T-helper 2 cell (primary cell): ENCODE measurements at regions not wholly inside any gene's neighbourhood (a gene's known extent, or its start where the extent isn't known, plus 50 kb on each side); places are given as distances from the start of the nearest gene placed in this dataset.
A peak's percentile ranks its signal among the peaks of the same experiment; 100 is the strongest.
"Not testable (repeated sequence)": the region's sequence is repeated elsewhere in the genome, so short reads cannot be mapped to it uniquely, and the experiment has no call there.

Experiments
- DNase-seq, 5 experiments: peaks; one replicate each; pipeline versions ENCODE4 v3.0.0 to v3.0.0-alpha.2; 2012 to 2022

GRCh38 chr9:73219985-73220626 is 68.4 kb downstream of the ANXA1 start:
- DNase-seq, result peak in 1 of 5 experiments; percentile 28

DNA sequence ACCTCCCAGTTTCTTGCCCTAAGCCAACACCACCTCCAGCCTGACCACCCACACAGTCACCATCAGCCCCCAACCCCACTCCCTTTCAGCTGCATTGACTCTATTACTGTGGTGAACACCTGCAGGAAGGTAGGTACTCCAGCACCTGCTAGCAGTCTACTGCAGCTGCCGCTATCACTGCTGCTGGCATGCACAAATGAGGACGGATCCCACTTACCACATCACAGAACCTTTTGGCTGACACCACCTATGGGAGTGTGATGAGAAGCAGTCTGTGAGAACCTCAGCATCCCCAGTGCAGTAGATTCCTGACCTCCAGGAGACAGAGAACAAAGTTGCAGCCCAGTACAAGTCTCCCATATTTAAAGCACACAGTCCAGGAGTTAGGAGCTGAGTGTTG is 71.9 kb downstream of the ANXA1 start:
- no peak for DNase-seq

DNA sequence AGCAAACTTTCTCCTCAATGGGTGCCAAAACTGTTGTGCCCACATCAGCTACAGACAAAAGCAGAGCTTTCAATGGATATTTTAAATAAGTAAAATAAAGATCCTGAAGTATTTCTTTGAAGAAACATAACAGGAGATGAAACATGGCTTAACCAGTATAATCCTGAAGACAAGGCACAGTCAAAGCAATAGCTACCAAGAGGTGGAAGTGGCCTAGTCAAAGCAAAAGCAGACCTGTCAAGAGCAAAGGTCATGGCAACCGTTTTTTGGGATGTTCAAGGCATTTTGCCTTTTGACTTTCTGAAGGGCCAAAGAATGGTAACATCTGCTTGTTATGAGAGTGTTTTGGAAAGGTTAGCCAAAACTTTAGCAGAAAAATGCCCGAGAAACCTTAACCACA is 77.9 kb downstream of the ANXA1 start:
- peak in 1 of 5 experiments; percentile 29 for DNase-seq

DNA sequence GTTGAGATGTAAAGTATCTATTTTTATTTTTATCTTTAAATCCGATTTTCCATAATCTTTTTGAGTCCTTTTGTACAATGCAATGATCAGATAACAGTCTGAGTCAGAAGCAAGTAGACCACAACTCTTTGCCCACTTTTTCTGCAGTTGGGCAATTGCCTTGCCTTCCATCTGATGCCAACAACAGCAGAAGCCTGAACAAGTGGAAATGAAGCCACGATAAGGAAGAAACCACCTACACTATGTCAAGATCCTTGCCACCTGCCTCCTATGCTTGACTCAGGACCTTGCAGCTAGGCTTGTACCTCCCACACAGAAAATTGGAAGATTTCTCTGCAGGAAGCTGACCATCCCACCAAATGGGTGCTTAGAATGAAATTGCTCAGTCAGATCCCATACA is 78.6 kb downstream of the ANXA1 start:
- peak in 1 of 5 experiments; percentile 40 for DNase-seq

DNA sequence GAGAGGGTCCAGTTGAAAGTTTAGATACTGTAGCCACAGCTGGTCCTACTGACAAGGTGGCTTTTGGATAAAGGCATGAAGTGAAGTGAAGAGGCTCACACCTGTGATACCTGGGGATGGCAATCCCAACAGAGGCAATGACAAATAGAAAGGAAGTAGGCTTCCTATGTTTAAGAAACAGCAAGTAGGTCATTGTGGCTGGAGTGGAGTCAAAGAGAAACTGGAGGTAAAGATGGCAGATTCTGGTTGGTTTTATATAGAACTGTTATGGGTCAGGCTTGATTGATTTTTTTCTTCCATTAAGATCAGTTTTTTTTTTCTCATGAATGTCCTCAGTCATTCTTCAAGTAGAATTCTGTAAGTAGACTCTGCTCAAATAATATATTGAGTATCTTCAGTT is 79.5 kb downstream of the ANXA1 start:
- DNase-seq, result peak in 1 of 5 experiments; percentile 43

- DNase-seq, result no peak
These were observed 81.8 kb downstream of the ANXA1 start for GRCh38 chr9:73233359-73234007.

DNA sequence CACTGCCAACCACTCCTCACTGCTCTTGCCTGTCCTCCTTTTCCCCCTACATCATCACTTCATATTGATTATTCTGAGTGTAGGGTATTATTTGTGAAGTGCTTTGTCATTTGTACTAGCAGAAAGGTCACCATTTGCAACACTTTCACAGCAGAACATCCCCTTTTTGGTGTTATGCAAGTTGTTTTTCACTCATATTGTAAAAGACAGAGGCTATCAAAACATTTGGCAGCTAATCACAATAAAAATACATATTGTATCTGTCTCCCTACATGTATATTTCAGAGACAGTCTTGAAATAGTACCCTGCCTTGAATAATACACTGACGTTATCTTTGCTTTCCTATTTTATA is 82.3 kb downstream of the ANXA1 start:
- no peak for DNase-seq

DNA sequence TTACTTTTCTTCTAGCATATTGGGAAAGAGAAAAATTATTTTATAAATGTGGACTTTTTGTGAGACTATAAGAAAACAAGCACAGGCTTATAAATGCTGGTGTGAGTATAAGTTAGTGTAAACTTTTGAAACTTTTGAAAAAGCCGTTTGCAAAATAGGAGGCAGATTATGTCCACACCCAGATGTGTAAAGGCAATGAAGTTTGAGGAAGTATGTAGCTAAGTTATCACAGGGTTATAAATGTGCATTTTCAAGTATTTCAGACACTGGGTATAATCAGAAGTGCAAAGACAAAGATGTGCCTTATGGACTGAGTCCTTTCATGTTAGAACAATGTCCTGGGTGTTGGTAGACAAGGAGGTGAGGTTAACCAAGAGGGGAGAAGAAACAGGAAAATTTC is 85.5 kb downstream of the ANXA1 start:
- DNase-seq, result no peak

GRCh38 chr9:73239570-73240265 is 88.1 kb downstream of the ANXA1 start:
- no peak for DNase-seq

DNA sequence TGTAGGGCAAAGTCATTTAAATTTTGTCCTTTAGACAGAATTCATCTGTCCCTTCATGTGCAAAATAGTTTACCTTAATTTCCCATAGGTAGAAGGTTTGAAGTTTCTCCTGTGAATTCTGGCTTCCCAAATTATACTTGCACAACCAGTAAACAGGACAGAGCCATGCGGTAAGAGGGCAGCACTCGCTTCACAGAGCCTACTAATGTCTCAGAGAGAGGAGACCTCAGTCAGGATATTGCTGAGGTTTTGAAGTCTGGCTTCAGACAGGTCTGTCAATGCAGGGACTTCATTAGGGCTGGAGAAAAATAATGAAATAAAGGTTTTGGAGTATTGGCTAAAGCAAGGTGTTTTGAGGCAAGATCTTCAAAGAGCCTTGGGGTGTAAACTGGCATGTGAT is 91.4 kb downstream of the ANXA1 start:
- DNase-seq, result no peak

DNA sequence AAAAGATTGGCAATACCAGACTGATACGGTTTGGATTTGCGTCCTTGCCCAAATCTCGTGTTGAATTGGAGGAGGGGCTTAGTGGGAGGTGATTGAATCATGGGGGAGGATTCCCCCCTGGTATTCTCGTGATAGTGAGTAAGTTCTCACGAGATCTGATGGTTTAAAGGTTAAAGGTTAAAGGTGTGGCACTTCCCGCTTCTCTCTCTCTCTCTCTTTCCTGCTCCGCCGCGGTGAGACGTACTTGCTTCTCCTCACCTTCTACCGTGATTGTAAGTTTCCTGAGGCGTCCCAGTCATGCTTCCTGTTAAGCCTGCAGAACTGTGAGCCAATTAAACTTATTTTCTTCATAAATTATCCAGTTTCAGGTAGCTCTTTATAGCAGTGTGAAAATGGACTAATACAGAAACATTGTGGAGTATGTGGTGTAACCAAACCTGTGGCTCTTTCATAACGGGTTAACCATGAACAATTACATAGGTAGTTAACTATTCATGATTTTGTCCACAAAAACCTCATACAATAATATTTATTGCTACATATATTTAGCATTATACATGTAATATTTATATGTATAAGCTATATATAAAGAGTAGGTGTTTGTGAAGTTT is 107.5 kb downstream of the ANXA1 start:
- peak in 1 of 5 experiments; percentile 11 for DNase-seq

- no peak for DNase-seq
These were observed 108.8 kb downstream of the ANXA1 start for GRCh38 chr9:73260506-73260905.

- no peak for DNase-seq
These were observed 113.0 kb downstream of the ANXA1 start for GRCh38 chr9:73264631-73265030.

DNA sequence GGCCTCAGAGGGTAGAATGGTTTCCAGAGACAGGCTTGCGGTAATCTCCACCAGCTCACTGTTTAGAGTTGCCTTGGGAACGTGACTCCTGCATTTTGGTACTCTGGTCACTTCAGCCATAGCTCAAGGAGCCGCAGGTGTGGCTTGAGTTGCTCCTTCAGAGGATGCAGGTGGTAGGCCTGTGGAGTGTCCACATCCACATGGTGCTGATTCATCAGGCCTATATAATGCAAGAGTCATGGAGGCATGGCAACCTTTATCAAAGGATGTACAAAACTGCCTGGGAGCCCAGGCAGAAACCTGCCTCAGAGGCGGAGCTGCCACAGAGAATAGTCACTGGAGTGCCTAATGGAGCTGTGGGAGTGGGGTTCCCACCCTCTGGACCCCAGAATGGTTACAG is 114.2 kb downstream of the ANXA1 start:
- no peak for DNase-seq

DNA sequence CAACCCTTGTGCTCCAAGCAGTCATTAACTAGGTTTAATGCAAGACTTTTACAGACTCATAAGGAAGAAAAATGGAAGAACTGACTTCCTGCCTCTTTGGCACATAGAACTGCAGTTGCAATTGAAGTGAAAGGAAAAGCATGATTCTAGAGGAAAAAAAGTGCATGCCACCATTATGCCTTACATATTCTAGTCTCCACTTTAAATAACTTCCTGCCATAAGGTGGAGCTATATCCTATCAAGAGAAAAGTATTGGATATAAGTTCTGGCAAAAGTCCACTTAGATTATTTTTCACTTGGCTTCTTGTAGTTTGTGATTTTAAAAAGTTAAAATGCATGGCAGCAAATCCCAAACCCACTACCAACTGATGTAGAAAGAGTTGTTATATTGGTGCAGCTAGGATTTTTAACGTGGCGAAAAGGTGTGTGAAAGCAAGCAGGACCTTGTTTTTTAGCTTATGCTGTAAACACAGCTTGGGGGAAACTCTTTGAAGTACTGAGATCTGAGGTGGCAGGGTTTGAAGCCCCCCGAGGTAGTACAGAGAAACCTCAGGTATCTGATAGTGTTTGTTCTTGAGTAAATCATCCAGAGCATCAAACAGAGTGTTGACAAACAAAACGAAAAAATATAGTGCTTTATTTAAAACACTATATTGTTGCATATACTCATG is 117.9 kb downstream of the ANXA1 start:
- DNase-seq, result no peak

DNA sequence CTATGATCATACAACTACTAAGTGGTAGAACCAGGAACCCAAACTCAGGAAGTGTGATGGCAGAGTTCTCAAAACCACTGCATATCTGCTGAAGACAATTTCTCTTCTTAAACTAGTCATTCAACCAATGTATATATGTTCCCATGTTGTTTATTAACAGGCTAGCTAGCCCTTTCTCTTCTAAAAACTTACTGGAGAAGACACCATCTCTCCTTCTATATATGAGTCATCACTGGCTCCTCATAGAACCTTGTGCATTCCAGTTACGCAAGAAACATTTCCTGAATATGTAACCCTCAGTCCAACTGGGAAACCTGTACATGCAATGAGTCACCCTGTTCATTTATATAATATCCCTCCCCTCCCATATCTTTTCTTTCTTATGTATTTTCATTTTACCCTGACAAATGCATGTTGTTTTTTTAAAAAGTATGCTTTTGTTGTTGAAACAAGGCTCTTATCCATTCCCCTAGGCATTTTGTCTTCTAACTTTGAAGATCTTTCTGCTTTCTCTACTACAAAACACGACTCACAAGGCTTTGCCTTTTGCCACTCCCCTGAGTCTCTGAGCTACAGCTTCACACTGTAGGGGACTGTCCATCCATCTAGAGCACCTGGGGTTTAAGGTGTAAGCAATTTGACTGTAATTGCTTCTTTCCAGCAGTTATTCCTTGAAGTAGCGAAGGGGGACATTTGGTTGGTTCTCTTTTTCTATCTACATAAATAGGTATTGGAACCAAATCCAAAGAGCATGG is 119.5 kb downstream of the ANXA1 start:
- no peak for DNase-seq

DNA sequence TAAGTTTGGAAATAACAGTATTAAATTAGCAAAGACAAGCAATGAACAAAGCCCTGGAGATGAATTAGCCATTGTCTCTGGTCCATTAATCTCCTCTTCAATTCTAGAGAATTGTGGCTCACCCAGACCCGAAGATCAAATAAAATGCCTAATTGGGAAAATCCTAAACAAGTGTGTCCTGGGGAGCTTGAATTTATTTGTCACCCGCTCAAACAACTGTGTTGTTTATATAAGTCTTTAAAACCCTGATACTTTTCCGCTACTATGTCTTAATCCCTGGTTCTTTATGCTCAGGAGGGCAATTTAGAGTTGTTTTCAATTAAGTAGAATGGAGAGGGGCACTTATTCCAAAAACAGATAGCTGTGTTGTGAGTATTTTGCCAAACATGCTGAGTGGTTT is 128.4 kb downstream of the ANXA1 start:
- DNase-seq, result no peak

DNA sequence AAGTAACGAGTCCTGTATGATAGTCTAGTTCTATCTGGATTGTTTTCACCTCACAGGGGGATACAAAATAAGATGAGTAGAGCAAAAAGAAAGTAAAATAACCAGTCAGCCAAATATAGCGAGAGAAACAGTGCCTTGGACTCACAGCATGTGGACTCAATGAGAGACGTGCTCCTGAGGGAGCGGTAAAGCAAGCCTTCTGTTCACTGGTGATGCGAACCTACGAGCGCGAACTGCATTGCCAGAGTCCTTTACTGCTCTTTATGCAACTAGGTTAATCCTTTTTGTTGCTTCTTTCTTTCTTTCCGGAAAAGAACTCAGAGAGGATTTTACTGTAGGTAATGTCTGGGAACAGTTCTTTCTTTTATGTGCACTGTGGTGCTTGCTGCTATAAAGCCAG is 132.7 kb downstream of the ANXA1 start:
- no peak for DNase-seq

GRCh38 chr9:73294336-73294735 is 142.7 kb downstream of the ANXA1 start:
- no peak for DNase-seq

DNA sequence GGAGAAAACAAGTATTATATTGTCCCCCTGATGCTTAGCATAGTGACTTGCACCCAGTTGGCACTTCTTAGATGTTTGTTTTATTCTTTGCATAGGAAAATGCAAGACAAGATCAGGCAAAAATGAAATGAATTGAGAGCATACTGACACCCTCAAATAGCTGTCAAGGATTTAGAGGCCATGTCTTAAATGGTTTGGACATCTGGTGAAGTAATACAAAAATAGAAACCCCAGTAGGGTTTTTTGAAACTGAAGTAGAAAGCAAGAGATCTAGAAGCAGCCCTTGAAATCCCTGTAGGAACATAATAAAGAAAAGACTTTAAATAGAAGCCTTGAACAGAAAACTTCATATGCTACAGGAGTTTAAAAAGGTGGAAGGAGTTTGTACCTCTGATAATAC is 174.3 kb downstream of the ANXA1 start:
- DNase-seq, result no peak

DNA sequence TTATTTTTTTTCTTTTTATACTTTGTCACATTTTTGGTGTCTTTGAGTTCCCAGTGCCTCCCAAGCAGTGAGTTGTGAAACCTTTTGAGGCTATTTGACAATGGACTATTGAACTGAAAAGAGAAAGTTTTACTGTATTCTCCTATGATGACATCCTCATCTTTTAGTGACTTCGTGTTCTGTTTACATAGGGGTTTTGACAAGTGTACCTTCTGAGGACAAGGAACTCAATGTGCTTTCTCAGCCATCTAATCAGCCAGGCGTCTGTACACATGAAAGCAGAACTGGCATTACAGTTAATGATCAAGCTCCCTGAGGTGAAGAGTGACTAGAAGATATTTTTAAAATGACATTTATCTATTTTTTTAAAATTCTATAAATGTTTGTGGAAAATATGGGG is 175.5 kb downstream of the ANXA1 start:
- no peak for DNase-seq

GRCh38 chr9:73337182-73337581 is 185.5 kb downstream of the ANXA1 start:
- DNase-seq, result not testable (repeated sequence)

DNA sequence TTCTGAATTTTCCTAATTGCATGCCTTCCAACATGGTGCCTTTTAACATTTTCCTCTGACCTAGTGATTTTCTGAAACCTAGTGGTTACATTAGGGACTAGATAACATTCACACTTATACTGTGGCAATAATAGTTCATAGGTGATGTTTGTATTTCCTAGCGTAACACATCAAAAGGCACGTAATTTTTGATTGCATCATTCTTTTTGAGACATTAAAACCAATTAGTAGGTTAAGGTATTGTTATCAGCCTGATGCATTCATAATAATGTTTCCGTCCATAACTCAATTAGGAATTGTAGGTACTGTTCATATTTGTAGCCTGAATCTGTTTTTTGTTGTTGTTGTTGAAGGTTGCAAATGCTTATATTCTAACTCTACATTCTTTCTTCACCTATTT is 192.4 kb downstream of the ANXA1 start:
- DNase-seq, result no peak
